ENCODE measurements at regions not wholly inside any gene's neighbourhood (a gene's known extent, or its start where the extent isn't known, plus 50 kb on each side); places are given as distances from the start of the nearest gene placed in this dataset.

GRCh38 chr3:193754719-193755118 lies 161.7 kb downstream of the OPA1 start:
- DNase-seq (ENCODE audit: low read depth in 2 of 2), result no peak

GRCh38 chr3:193756536-193756935 lies 163.5 kb downstream of the OPA1 start:
- no peak for DNase-seq (ENCODE audit: low read depth in 2 of 2)

- no peak for DNase-seq (ENCODE audit: low read depth in 2 of 2)
These were observed 164.4 kb downstream of the OPA1 start for GRCh38 chr3:193757457-193757856.

GRCh38 chr3:193761969-193762368 lies 169.0 kb downstream of the OPA1 start:
- no peak for DNase-seq (ENCODE audit: low read depth in 2 of 2)

- no peak for DNase-seq (ENCODE audit: low read depth in 2 of 2)
These were observed 169.6 kb downstream of the OPA1 start for GRCh38 chr3:193762657-193763056.

- DNase-seq (ENCODE audit: low read depth in 2 of 2), result no peak
These were observed 172.0 kb downstream of the OPA1 start for GRCh38 chr3:193764959-193765358.

GRCh38 chr3:193767353-193768069 lies 174.5 kb downstream of the OPA1 start:
- DNase-seq (ENCODE audit: low read depth in 2 of 2), result no peak

GRCh38 chr3:193768070-193768394 lies 175.0 kb downstream of the OPA1 start:
- DNase-seq (ENCODE audit: low read depth in 2 of 2), result no peak

- DNase-seq (ENCODE audit: low read depth in 2 of 2), result no peak
These were observed 176.4 kb downstream of the OPA1 start for GRCh38 chr3:193769437-193769836.

GRCh38 chr3:193771011-193771652 lies 178.1 kb downstream of the OPA1 start:
- DNase-seq (ENCODE audit: low read depth in 2 of 2), result no peak

- DNase-seq (ENCODE audit: low read depth in 2 of 2), result no peak
These were observed 178.8 kb downstream of the OPA1 start for GRCh38 chr3:193771653-193772421.

- DNase-seq (ENCODE audit: low read depth in 2 of 2), result no peak
These were observed 179.4 kb downstream of the OPA1 start for GRCh38 chr3:193772422-193772763.

- no peak for DNase-seq (ENCODE audit: low read depth in 2 of 2)
These were observed 180.5 kb downstream of the OPA1 start for GRCh38 chr3:193773266-193774220.

GRCh38 chr3:193774272-193774915 lies 181.4 kb downstream of the OPA1 start:
- no peak for DNase-seq (ENCODE audit: low read depth in 2 of 2)

GRCh38 chr3:193774916-193775285 lies 181.9 kb downstream of the OPA1 start:
- DNase-seq (ENCODE audit: low read depth in 2 of 2), result no peak

- DNase-seq (ENCODE audit: low read depth in 2 of 2), result no peak
These were observed 182.5 kb downstream of the OPA1 start for GRCh38 chr3:193775421-193776077.

GRCh38 chr3:193776626-193777358 lies 183.8 kb downstream of the OPA1 start:
- no peak for DNase-seq (ENCODE audit: low read depth in 2 of 2)

GRCh38 chr3:193777524-193777923 lies 184.5 kb downstream of the OPA1 start:
- no peak for DNase-seq (ENCODE audit: low read depth in 2 of 2)

GRCh38 chr3:193778676-193779075 lies 185.7 kb downstream of the OPA1 start:
- DNase-seq (ENCODE audit: low read depth in 2 of 2), result no peak

GRCh38 chr3:193779933-193780332 lies 186.9 kb downstream of the OPA1 start:
- DNase-seq (ENCODE audit: low read depth in 2 of 2), result no peak
